GM21825 (cell line): ENCODE measurements at regions not wholly inside any gene's neighbourhood (a gene's known extent, or its start where the extent isn't known, plus 50 kb on each side); places are given as distances from the start of the nearest gene placed in this dataset.
"Not testable (repeated sequence)": the region's sequence is repeated elsewhere in the genome, so short reads cannot be mapped to it uniquely, and the experiment has no call there.

ENCODE experiments used
- ATAC-seq: cut with Tn5 transposase; IDR thresholded peaks from one replicate; pipeline ENCODE4 v1.9.1; 2021; ENCODE audit warnings: mild to moderate bottlenecking, moderate library complexity; ENCODE audit not compliant: unreplicated experiment

- no peak for ATAC-seq
Observed at GRCh38 chr7:17044396-17044795, 162.6 kb upstream of the AGR3 start.

DNA sequence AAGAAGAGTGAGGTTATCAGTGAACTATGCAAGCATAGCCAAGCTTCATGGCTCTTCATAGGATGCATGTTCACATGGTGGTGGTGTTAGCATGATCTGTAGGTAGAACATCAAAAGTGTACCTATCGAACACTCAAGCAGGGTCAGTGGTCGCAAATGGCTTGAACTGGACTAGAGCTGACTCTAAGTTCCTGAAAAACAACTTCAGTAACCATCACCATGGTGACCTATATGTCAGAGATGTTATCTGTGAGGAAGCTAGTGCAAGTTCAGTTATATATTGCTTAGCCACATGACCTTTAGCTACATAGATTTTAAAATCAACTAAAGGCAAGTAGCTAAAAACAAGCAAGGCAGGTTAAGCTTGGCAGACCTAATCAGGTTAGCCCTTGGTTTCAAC is 163.1 kb upstream of the AGR3 start:
- no peak for ATAC-seq

- ATAC-seq: no peak
Observed at GRCh38 chr7:17046259-17046658, 164.5 kb upstream of the AGR3 start.

- ATAC-seq: no peak
Observed at GRCh38 chr7:17046666-17047065, 164.9 kb upstream of the AGR3 start.

- ATAC-seq: not testable (repeated sequence)
Observed at GRCh38 chr7:17053164-17053563, 171.4 kb upstream of the AGR3 start.

- no peak for ATAC-seq
Observed at GRCh38 chr7:17054206-17054605, 172.4 kb upstream of the AGR3 start.

GRCh38 chr7:17054836-17055235 is 173.1 kb upstream of the AGR3 start:
- no peak for ATAC-seq

DNA sequence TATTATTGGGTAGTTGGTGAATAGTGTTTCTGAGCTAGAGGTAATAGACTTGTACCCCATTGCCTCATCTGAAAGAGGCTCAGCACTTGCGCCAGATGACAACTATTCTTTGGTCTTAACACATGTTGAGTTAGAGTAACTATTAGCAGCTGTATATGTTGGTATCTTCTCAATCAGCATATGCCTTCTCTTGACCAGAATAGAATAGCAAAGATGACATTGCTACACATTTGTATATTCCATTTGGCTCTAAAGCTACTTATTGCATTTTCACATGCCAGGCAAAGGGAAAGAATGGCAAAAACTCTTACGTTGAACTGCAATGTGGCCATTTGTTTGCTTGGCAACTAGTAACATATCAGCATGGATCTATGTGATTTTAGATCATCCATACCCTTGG is 173.8 kb upstream of the AGR3 start:
- no peak for ATAC-seq

GRCh38 chr7:17056491-17057142 is 174.8 kb upstream of the AGR3 start:
- no peak for ATAC-seq

DNA sequence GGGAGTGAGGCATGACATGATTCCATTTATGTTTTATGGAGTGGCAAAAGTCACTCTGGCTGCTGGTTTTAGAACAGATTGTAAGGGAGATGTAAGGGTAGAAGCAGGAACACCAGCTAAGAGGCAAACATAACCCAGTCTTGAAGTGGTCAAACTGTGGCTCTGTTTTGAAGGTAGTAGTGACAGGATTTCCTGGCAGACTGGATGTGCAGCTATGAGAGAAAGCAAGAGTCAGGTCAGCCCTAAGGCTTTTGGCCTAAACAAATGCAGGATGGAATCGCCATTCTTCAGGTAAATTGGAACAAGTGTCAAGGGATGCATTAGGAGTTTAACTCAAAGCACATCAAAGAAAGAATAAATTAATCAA is 175.3 kb upstream of the AGR3 start:
- ATAC-seq: no peak

DNA sequence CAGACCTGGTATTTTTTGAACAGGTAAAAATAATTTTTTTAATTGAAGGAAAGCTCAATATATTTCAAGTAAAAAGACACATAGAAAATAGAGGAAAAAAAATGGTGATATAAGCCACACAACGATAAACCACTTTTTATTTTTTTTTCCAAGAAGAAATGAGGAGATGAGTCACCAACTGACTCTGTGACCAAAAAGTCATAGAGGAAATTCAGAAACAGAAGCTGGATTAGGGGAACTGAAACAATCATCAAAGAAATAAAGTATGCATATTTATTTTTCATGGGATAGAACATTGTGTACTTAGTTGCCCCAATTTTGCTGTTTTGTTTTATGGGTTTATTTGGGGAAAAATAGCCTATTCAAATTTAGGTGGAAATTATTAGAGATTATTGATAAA is 176.8 kb upstream of the AGR3 start:
- no peak for ATAC-seq

GRCh38 chr7:17060051-17060450 is 178.3 kb upstream of the AGR3 start:
- ATAC-seq: no peak

GRCh38 chr7:17061443-17061842 is 179.7 kb upstream of the AGR3 start:
- no peak for ATAC-seq

DNA sequence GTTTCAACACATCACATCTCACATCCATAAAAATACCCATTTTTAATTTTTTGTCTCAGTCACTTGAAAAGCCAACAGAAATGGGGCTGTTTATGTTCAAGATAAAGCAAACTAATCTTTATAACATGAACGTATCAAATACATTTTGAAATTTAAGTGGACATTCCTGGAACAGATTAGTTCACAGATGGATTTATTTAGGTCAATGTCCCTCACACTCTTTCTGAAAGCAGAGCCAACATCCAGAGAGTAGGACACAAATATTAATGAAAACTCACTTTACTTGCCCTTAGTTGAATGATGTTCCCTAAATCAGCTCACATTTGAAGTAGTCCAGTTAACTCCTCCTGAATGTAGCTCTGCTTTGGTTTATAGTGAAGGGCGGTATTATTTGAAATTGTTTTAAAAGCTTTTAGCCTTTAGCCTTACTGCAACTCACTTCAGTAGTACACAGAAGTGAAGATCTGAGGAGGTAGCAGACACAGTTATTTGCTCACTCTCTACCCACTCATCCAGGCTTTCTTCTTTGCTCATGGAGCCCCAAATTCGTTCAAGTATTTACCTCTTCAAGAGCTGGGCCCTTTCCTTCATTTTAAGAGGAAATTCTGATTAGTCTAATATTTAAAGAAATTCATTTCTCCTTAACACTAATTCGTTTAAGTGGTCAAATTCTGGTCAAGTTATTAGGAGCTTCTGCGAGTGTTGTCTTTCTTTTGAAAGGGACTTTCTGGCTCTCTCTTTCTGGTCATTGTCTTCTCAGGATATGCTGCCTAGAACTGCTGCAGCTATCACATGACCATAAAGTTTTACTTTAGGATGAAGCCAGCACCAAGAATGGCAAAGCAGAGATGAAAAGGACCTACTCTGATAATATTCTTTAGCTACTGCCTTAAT is 180.6 kb upstream of the AGR3 start:
- no peak for ATAC-seq

GRCh38 chr7:17063045-17063383 is 181.2 kb upstream of the AGR3 start:
- no peak for ATAC-seq

GRCh38 chr7:17067691-17068090 is 185.9 kb upstream of the AGR3 start:
- ATAC-seq: no peak

- ATAC-seq: no peak
Observed at GRCh38 chr7:17069146-17069545, 187.4 kb upstream of the AGR3 start.

DNA sequence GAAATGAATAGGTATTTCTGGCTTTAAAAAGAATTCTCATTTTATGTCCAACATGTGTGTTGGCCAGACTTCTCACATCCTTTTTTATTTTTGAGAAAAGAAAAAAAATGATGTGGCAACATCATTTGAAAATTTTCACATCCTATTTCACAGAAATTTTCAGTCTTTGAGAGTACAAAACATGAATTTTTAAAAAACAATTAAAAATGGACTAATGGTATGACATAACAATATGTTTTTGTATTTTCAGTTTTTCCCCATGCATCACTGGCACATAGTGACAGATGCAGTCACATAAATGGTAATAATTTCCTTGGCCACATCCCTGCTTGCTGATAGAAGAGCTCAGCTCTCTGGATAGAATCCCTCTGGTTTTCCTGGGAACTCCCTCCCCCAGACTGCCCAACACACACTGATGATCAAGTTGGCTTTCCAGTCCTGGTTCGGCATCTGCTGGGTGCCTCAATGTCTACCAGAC is 188.5 kb upstream of the AGR3 start:
- ATAC-seq: no peak

- no peak for ATAC-seq
Observed at GRCh38 chr7:17071866-17072265, 190.1 kb upstream of the AGR3 start.

GRCh38 chr7:17075601-17076255 is 193.9 kb upstream of the AGR3 start:
- no peak for ATAC-seq

GRCh38 chr7:17078298-17078697 is 196.5 kb upstream of the AGR3 start:
- ATAC-seq: no peak
